WTC11 (cell line): ENCODE measurements at regions not wholly inside any gene's neighbourhood (a gene's known extent, or its start where the extent isn't known, plus 50 kb on each side); places are given as distances from the start of the nearest gene placed in this dataset.

ENCODE experiments used
- ATAC-seq: fragments of 200-7000 bp; cut with Tn5 transposase; 2 replicates; pipeline ENCODE4 v1.10.0; 2021; ENCODE audit warnings: mild to moderate bottlenecking, moderate library complexity
- CTCF ChIA-PET: fragments of 300-600 bp; sonication (Branson Sonifier 250); formaldehyde crosslinking; loops from one replicate; lab custom pipeline; 2021; ENCODE audit warnings: antibody characterized with exemption; lab: Charles Lee
- POLR2A ChIA-PET: fragments of 350-600 bp; sonication (Branson Sonifier 250); formaldehyde crosslinking; loops from one replicate; lab custom pipeline; 2021; ENCODE audit warnings: antibody characterized with exemption; lab: Charles Lee
- DNase-seq: peaks from one replicate; pipeline ENCODE4 v3.0.0; 2021; ENCODE audit warnings: low spot score
- H3K27ac Mint-ChIP-seq: 2 replicates; pipeline ENCODE4 v1.8.0; 2021; ENCODE audit warnings: mixed read lengths
- H3K27me3 Mint-ChIP-seq: 2 replicates; pipeline ENCODE4 v1.8.0; 2021; ENCODE audit warnings: low read depth, mild to moderate bottlenecking, moderate library complexity, mixed read lengths
- H3K36me3 Mint-ChIP-seq: 2 replicates; pipeline ENCODE4 v1.8.0; 2021; ENCODE audit warnings: mixed read lengths
- H3K4me1 Mint-ChIP-seq: 2 replicates; pipeline ENCODE4 v1.8.0; 2022; ENCODE audit warnings: mixed read lengths
- H3K4me3 Mint-ChIP-seq: 2 replicates; pipeline ENCODE4 v1.8.0; 2021; ENCODE audit warnings: mild to moderate bottlenecking, moderate library complexity, mixed read lengths
- H3K9me3 Mint-ChIP-seq: 2 replicates; pipeline ENCODE4 v1.8.0; 2021; ENCODE audit warnings: mixed read lengths
- CBFB ChIP-seq: sonication (generic); formaldehyde crosslinking; IDR thresholded peaks from 2 replicates; pipeline ENCODE4 v1.8.1; 2022; ENCODE audit warnings: mild to moderate bottlenecking, low read depth, missing genetic modification reagents
- CREB1 ChIP-seq: sonication (generic); formaldehyde crosslinking; IDR thresholded peaks from 2 replicates; pipeline ENCODE4 v1.8.0; 2023; ENCODE audit warnings: mild to moderate bottlenecking, missing genetic modification reagents
- CREM ChIP-seq: sonication (generic); formaldehyde crosslinking; IDR thresholded peaks from 2 replicates; pipeline ENCODE4 v1.8.1; 2022; ENCODE audit warnings: mild to moderate bottlenecking, missing genetic modification reagents, moderate library complexity
- NFATC4 ChIP-seq: fragments of 250-450 bp; sonication (Bioruptor Pico); IDR thresholded peaks from 2 replicates; pipeline ENCODE4 v1.9.0; 2021; ENCODE audit warnings: mild to moderate bottlenecking
- RORB ChIP-seq: fragments of 250-450 bp; sonication (Bioruptor Pico); IDR thresholded peaks from 2 replicates; pipeline ENCODE4 v1.9.0; 2021; ENCODE audit warnings: mild to moderate bottlenecking
- TF ChIP-seq, protein P1 (sequence below): sonication (generic); formaldehyde crosslinking; IDR thresholded peaks from 2 replicates; pipeline ENCODE4 v1.8.1; 2023; ENCODE audit warnings: mild to moderate bottlenecking, missing genetic modification reagents, borderline replicate concordance
- TF ChIP-seq, protein P2 (sequence below): sonication (generic); formaldehyde crosslinking; conservative IDR thresholded peaks from 2 replicates; pipeline ENCODE4 v1.8.1; 2023; ENCODE audit warnings: mild to moderate bottlenecking, low read depth, missing genetic modification reagents, moderate library complexity
- TF ChIP-seq, protein P3 (sequence below): sonication (generic); formaldehyde crosslinking; IDR thresholded peaks from 2 replicates; pipeline ENCODE4 v1.8.0; 2022; ENCODE audit warnings: missing genetic modification reagents
- TF ChIP-seq, protein P4 (sequence below): fragments of 250-450 bp; sonication (Bioruptor Pico); IDR thresholded peaks from 2 replicates; pipeline ENCODE4 v1.9.0; 2021; ENCODE audit warnings: mild to moderate bottlenecking
- TF ChIP-seq, protein P5 (sequence below): fragments of 250-450 bp; sonication (Bioruptor Pico); IDR thresholded peaks from 2 replicates; pipeline ENCODE4 v1.8.0; 2021; ENCODE audit warnings: mild to moderate bottlenecking
- TF ChIP-seq, protein P6 (sequence below): sonication (generic); formaldehyde crosslinking; IDR thresholded peaks from 2 replicates; pipeline ENCODE4 v1.8.0; 2022; ENCODE audit warnings: mild to moderate bottlenecking, missing genetic modification reagents

DNA sequence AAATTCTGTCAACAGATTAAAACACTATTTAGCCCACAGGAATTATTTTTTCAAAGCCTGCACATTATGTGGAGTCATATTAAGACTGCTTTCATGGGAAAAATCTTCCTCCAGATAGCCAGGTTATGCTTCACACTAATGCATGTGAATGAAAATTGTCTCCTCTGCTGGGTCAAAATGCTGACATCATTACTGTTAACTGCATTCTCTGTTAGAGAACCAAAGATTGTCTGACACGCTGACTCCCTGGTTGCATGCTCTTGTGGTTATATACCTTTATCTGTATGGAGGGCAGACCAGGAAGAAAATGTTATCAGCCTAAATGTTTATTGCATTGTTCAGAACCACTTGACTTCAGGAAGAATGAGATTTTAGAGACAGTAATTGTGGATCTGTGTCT is 432.2 kb upstream of the MDGA2 start (continued):
- TF ChIP-seq, protein P1, sequence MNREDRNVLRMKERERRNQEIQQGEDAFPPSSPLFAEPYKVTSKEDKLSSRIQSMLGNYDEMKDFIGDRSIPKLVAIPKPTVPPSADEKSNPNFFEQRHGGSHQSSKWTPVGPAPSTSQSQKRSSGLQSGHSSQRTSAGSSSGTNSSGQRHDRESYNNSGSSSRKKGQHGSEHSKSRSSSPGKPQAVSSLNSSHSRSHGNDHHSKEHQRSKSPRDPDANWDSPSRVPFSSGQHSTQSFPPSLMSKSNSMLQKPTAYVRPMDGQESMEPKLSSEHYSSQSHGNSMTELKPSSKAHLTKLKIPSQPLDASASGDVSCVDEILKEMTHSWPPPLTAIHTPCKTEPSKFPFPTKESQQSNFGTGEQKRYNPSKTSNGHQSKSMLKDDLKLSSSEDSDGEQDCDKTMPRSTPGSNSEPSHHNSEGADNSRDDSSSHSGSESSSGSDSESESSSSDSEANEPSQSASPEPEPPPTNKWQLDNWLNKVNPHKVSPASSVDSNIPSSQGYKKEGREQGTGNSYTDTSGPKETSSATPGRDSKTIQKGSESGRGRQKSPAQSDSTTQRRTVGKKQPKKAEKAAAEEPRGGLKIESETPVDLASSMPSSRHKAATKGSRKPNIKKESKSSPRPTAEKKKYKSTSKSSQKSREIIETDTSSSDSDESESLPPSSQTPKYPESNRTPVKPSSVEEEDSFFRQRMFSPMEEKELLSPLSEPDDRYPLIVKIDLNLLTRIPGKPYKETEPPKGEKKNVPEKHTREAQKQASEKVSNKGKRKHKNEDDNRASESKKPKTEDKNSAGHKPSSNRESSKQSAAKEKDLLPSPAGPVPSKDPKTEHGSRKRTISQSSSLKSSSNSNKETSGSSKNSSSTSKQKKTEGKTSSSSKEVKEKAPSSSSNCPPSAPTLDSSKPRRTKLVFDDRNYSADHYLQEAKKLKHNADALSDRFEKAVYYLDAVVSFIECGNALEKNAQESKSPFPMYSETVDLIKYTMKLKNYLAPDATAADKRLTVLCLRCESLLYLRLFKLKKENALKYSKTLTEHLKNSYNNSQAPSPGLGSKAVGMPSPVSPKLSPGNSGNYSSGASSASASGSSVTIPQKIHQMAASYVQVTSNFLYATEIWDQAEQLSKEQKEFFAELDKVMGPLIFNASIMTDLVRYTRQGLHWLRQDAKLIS (CRISPR knock-in tag) = no peak
- TF ChIP-seq NFATC4 (CRISPR knock-in tag) = no peak

DNA sequence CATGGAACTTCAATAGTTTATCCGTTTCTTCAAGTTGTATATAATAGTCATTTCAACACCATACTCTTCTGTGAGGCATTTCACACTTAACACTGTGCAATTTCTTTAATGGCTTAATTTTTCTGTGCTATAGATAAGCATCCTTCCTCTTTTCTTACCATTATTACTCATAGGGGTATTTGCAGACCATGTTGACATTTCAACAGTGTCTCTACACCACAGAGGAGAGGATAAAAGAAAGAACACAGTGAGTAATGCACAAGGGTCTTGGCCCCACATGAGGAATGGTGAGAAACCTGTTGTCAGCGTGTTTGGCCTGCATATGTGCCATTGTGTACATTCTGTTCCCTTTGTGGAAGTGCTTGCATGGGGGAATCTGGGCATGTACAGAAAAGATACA is 421.5 kb upstream of the MDGA2 start:
- ATAC-seq (no peak), DNase-seq (no peak)
- H3K4me1 Mint-ChIP-seq = peaks cover 5% of the 10 kb centered on the region; the same call in 1 of the 2 replicates
- TF ChIP-seq, protein P2, sequence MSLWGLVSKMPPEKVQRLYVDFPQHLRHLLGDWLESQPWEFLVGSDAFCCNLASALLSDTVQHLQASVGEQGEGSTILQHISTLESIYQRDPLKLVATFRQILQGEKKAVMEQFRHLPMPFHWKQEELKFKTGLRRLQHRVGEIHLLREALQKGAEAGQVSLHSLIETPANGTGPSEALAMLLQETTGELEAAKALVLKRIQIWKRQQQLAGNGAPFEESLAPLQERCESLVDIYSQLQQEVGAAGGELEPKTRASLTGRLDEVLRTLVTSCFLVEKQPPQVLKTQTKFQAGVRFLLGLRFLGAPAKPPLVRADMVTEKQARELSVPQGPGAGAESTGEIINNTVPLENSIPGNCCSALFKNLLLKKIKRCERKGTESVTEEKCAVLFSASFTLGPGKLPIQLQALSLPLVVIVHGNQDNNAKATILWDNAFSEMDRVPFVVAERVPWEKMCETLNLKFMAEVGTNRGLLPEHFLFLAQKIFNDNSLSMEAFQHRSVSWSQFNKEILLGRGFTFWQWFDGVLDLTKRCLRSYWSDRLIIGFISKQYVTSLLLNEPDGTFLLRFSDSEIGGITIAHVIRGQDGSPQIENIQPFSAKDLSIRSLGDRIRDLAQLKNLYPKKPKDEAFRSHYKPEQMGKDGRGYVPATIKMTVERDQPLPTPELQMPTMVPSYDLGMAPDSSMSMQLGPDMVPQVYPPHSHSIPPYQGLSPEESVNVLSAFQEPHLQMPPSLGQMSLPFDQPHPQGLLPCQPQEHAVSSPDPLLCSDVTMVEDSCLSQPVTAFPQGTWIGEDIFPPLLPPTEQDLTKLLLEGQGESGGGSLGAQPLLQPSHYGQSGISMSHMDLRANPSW = no peak
- TF ChIP-seq, protein P3, sequence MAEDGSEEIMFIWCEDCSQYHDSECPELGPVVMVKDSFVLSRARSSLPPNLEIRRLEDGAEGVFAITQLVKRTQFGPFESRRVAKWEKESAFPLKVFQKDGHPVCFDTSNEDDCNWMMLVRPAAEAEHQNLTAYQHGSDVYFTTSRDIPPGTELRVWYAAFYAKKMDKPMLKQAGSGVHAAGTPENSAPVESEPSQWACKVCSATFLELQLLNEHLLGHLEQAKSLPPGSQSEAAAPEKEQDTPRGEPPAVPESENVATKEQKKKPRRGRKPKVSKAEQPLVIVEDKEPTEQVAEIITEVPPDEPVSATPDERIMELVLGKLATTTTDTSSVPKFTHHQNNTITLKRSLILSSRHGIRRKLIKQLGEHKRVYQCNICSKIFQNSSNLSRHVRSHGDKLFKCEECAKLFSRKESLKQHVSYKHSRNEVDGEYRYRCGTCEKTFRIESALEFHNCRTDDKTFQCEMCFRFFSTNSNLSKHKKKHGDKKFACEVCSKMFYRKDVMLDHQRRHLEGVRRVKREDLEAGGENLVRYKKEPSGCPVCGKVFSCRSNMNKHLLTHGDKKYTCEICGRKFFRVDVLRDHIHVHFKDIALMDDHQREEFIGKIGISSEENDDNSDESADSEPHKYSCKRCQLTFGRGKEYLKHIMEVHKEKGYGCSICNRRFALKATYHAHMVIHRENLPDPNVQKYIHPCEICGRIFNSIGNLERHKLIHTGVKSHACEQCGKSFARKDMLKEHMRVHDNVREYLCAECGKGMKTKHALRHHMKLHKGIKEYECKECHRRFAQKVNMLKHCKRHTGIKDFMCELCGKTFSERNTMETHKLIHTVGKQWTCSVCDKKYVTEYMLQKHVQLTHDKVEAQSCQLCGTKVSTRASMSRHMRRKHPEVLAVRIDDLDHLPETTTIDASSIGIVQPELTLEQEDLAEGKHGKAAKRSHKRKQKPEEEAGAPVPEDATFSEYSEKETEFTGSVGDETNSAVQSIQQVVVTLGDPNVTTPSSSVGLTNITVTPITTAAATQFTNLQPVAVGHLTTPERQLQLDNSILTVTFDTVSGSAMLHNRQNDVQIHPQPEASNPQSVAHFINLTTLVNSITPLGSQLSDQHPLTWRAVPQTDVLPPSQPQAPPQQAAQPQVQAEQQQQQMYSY (CRISPR knock-in tag) = no peak
- TF ChIP-seq CREM (CRISPR knock-in tag) (no peak), RORB (no peak), CREB1 (CRISPR knock-in tag) (no peak)
- TF ChIP-seq, protein P4, sequence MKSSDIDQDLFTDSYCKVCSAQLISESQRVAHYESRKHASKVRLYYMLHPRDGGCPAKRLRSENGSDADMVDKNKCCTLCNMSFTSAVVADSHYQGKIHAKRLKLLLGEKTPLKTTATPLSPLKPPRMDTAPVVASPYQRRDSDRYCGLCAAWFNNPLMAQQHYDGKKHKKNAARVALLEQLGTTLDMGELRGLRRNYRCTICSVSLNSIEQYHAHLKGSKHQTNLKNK (CRISPR knock-in tag) = no peak
- H3K27ac Mint-ChIP-seq = no peak overlapping the region
- H3K27me3 Mint-ChIP-seq = no peaks in the 10 kb centered on the region
- ChIA-PET CTCF (no interaction called here), POLR2A (no interaction called here)
- peaks cover 43% of the 10 kb centered on the region for H3K9me3 Mint-ChIP-seq
- peaks cover 21% of the 10 kb centered on the region for H3K36me3 Mint-ChIP-seq
- H3K4me3 Mint-ChIP-seq = no peak overlapping the region

DNA sequence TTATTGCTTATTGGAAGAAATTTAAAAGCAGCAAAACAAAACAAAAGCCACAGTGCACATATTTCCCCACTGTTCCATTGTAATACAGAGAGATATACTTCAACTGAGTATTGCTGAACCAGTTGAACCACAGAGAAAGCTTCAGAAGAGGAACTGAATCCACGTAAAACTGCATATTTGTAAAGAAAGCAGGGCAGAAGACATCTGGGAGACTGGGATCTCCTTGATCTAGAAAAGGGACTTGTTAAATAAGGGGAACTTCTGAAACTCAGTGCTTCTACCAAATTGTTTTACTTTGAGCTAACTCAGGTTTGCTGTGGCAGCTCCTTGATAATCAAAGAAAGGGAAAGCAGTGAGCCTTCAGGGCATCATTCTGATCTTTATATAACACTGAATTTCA is 411.1 kb upstream of the MDGA2 start:
- POLR2A ChIA-PET = no interaction called here
- Mint-ChIP-seq H3K4me1 (peaks cover 6% of the 10 kb centered on the region), H3K36me3 (peaks cover 14% of the 10 kb centered on the region; the same call in 1 of the 2 replicates), H3K9me3 (peaks cover 32% of the 10 kb centered on the region), H3K27me3 (no peaks in the 10 kb centered on the region), H3K4me3 (no peak overlapping the region), H3K27ac (no peak overlapping the region)
- CTCF ChIA-PET = no interaction called here
- DNase-seq (no peak), ATAC-seq (no peak)
- TF ChIP-seq, protein P3 (CRISPR knock-in tag) = no peak
- TF ChIP-seq CBFB (CRISPR knock-in tag) (no peak), NFATC4 (CRISPR knock-in tag) (no peak)
- TF ChIP-seq, protein P4 (CRISPR knock-in tag) = no peak
- TF ChIP-seq, protein P5, sequence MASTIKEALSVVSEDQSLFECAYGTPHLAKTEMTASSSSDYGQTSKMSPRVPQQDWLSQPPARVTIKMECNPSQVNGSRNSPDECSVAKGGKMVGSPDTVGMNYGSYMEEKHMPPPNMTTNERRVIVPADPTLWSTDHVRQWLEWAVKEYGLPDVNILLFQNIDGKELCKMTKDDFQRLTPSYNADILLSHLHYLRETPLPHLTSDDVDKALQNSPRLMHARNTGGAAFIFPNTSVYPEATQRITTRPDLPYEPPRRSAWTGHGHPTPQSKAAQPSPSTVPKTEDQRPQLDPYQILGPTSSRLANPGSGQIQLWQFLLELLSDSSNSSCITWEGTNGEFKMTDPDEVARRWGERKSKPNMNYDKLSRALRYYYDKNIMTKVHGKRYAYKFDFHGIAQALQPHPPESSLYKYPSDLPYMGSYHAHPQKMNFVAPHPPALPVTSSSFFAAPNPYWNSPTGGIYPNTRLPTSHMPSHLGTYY = no peak
- TF ChIP-seq, protein P6, sequence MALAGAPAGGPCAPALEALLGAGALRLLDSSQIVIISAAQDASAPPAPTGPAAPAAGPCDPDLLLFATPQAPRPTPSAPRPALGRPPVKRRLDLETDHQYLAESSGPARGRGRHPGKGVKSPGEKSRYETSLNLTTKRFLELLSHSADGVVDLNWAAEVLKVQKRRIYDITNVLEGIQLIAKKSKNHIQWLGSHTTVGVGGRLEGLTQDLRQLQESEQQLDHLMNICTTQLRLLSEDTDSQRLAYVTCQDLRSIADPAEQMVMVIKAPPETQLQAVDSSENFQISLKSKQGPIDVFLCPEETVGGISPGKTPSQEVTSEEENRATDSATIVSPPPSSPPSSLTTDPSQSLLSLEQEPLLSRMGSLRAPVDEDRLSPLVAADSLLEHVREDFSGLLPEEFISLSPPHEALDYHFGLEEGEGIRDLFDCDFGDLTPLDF (CRISPR knock-in tag) = no peak
